CD14-positive monocyte (primary cell): ENCODE measurements at regions not wholly inside any gene's neighbourhood (a gene's known extent, or its start where the extent isn't known, plus 50 kb on each side); places are given as distances from the start of the nearest gene placed in this dataset.

Experiments
- DNase-seq, 3 donors: peaks; one replicate each; pipeline ENCODE4 v3.0.0-alpha.2; 2011 to 2022
- H2AFZ ChIP-seq: 2 replicates; pipeline ENCODE4 v1.6.0; 2012; ENCODE audit warnings: mild to moderate bottlenecking, low read depth, low read length, inconsistent platforms; ENCODE audit not compliant: insufficient read depth, poor library complexity, severe bottlenecking
- H3K27ac ChIP-seq, 2 donors: 1 replicate in 1 of 2; 2 replicates in 1 of 2; pipeline ENCODE4 v1.5.1; 2012 to 2013; ENCODE audit warnings: low read length in 2 of 2, control low read depth in 1 of 2, inconsistent platforms in 1 of 2, low read depth in 1 of 2, mild to moderate bottlenecking in 1 of 2
- H3K27me3 ChIP-seq, 2 donors: one replicate each; pipeline versions ENCODE4 v1.6.0 to v1.6.1; 2011 to 2013; ENCODE audit warnings: low read length in 2 of 2; ENCODE audit not compliant: control insufficient read depth in 2 of 2, insufficient read depth in 2 of 2
- H3K36me3 ChIP-seq, 2 donors: replicated peaks in 1 of 2; 1 replicate in 1 of 2; 2 replicates in 1 of 2; pipeline versions ENCODE4 v1.5.1 to v1.6.1; 2012 to 2013; ENCODE audit warnings: low read length in 2 of 2, control low read depth in 1 of 2, inconsistent platforms in 1 of 2, mild to moderate bottlenecking in 1 of 2; ENCODE audit not compliant: insufficient read depth in 2 of 2, control insufficient read depth in 1 of 2
- H3K4me1 ChIP-seq, 2 donors: 1 replicate in 1 of 2; 2 replicates in 1 of 2; pipeline versions ENCODE4 v1.5.1 to v1.6.1; 2012 to 2013; ENCODE audit warnings: low read length in 2 of 2, control low read depth in 1 of 2, inconsistent platforms in 1 of 2, mild to moderate bottlenecking in 1 of 2, moderate library complexity in 1 of 2; ENCODE audit not compliant: insufficient read depth in 2 of 2, control insufficient read depth in 1 of 2
- H3K4me2 ChIP-seq: replicated peaks from 2 replicates; pipeline ENCODE3; 2012; ENCODE audit warnings: low read length, moderate library complexity, mild to moderate bottlenecking; ENCODE audit not compliant: poor library complexity, severe bottlenecking; ENCODE audit errors: extremely low read depth
- H3K4me3 ChIP-seq, 3 experiments: fragments of 200-600 bp in 1 of 3; sonication (generic) in 1 of 3; replicated peaks in 1 of 3; 1 replicate in 2 of 3; 2 replicates in 1 of 3; pipeline ENCODE4 v1.5.1; 2011 to 2013; ENCODE audit warnings: low read length in 3 of 3, mild to moderate bottlenecking in 3 of 3, control low read depth in 2 of 3, low read depth in 2 of 3, inconsistent platforms in 1 of 3, moderate library complexity in 1 of 3
- H3K79me2 ChIP-seq: 2 replicates; pipeline ENCODE4 v1.6.0; 2012; ENCODE audit warnings: mild to moderate bottlenecking, control low read depth, inconsistent platforms, low read length, moderate library complexity; ENCODE audit not compliant: insufficient read depth
- H3K9ac ChIP-seq: 2 replicates; pipeline ENCODE4 v1.6.0; 2017; ENCODE audit warnings: low read length, mild to moderate bottlenecking; ENCODE audit not compliant: insufficient read depth, poor library complexity, severe bottlenecking
- H3K9me3 ChIP-seq, 2 donors: replicated peaks in 1 of 2; 1 replicate in 1 of 2; 2 replicates in 1 of 2; pipeline versions ENCODE4 v1.5.1 to v1.6.1; 2012 to 2013; ENCODE audit warnings: low read length in 2 of 2, control low read depth in 1 of 2; ENCODE audit not compliant: control insufficient read depth in 1 of 2, insufficient read depth in 1 of 2
- H4K20me1 ChIP-seq: 2 replicates; pipeline ENCODE4 v1.6.0; 2012; ENCODE audit warnings: mild to moderate bottlenecking, low read length, control low read depth, moderate library complexity; ENCODE audit not compliant: insufficient read depth
- H3K27ac Mint-ChIP-seq, 7 donors: one replicate each; pipeline ENCODE4 v1.8.0; 2020; ENCODE audit warnings: mild to moderate bottlenecking in 7 of 7, mixed read lengths in 7 of 7, moderate library complexity in 6 of 7, inconsistent platforms in 2 of 7
- H3K27me3 Mint-ChIP-seq, 3 donors: one replicate each; pipeline ENCODE4 v1.8.0; 2021 to 2022; ENCODE audit warnings: low read depth in 3 of 3, mild to moderate bottlenecking in 3 of 3, mixed read lengths in 3 of 3, moderate library complexity in 3 of 3, inconsistent platforms in 1 of 3
- H3K36me3 Mint-ChIP-seq, 2 donors: one replicate each; pipeline ENCODE4 v1.8.0; 2020; ENCODE audit warnings: mixed read lengths in 2 of 2, inconsistent platforms in 1 of 2, mild to moderate bottlenecking in 1 of 2
- H3K4me1 Mint-ChIP-seq: one replicate; pipeline ENCODE4 v1.8.0; 2020; ENCODE audit warnings: mild to moderate bottlenecking, mixed read lengths
- H3K4me3 Mint-ChIP-seq, 2 donors: one replicate each; pipeline ENCODE4 v1.8.0; 2020; ENCODE audit warnings: mild to moderate bottlenecking in 2 of 2, mixed read lengths in 2 of 2, moderate library complexity in 1 of 2
- H3K9me3 Mint-ChIP-seq, 7 donors: one replicate each; pipeline ENCODE4 v1.8.0; 2020 to 2022; ENCODE audit warnings: mixed read lengths in 7 of 7, mild to moderate bottlenecking in 6 of 7, moderate library complexity in 6 of 7, inconsistent platforms in 2 of 7
- CTCF ChIP-seq: fragments of 200-600 bp; IDR thresholded peaks from one replicate; pipeline ENCODE4 v1.8.0; 2022; ENCODE audit warnings: antibody characterized with exemption, mild to moderate bottlenecking
- WGBS: methylation state at CpG from one replicate; pipeline ENCODE4 v1.1.5; 2013; ENCODE audit warnings: missing lambda C conversion rate; ENCODE audit not compliant: insufficient coverage; 5-methylcytosine and 5-hydroxymethylcytosine counted together
- intact Hi-C, 2 donors: fragments of 100-400 bp; cut with micrococcal nuclease; formaldehyde crosslinking; loops; one replicate each; pipeline versions ENCODE4 v1.15.0 to v1.15.1; 2023

GRCh38 chr14:105861985-105862465, 335.6 kb downstream of the TMEM121 start:
- no peaks in the 10 kb centered on the region for H3K79me2 ChIP-seq
- H4K20me1 ChIP-seq, result no peaks in the 10 kb centered on the region
- Mint-ChIP-seq H3K27ac (no peak overlapping the region), H3K36me3 (peaks cover 0 to 6% of the 10 kb centered on the region in 2 donors), H3K4me1 (peaks cover 10% of the 10 kb centered on the region), H3K9me3 (peaks cover 0 to 16% (median 3%) of the 10 kb centered on the region in 7 donors), H3K27me3 (peaks cover 62 to 84% (median 75%) of the 10 kb centered on the region in 3 donors), H3K4me3 (peak overlapping the region in 1 of 2 donors; percentile 72)
- H3K27ac ChIP-seq, result no peak overlapping the region
- WGBS, result 0% methylated on average over 5 of the region's 11 CpGs
- H3K4me1 ChIP-seq, result no peaks in the 10 kb centered on the region
- H3K9ac ChIP-seq, result no peak overlapping the region
- H3K36me3 ChIP-seq, result no peaks in the 10 kb centered on the region
- H3K4me3 ChIP-seq, result no peak overlapping the region
- no peak for TF ChIP-seq CTCF
- no peak overlapping the region for H2AFZ ChIP-seq
- intact Hi-C loops, result no loop called here
- DNase-seq, result no peak
- H3K4me2 ChIP-seq, result no peak overlapping the region
- H3K9me3 ChIP-seq, result peaks cover 8 to 15% of the 10 kb centered on the region in 2 donors
- peaks cover 15 to 78% of the 10 kb centered on the region in 2 donors for H3K27me3 ChIP-seq

DNA sequence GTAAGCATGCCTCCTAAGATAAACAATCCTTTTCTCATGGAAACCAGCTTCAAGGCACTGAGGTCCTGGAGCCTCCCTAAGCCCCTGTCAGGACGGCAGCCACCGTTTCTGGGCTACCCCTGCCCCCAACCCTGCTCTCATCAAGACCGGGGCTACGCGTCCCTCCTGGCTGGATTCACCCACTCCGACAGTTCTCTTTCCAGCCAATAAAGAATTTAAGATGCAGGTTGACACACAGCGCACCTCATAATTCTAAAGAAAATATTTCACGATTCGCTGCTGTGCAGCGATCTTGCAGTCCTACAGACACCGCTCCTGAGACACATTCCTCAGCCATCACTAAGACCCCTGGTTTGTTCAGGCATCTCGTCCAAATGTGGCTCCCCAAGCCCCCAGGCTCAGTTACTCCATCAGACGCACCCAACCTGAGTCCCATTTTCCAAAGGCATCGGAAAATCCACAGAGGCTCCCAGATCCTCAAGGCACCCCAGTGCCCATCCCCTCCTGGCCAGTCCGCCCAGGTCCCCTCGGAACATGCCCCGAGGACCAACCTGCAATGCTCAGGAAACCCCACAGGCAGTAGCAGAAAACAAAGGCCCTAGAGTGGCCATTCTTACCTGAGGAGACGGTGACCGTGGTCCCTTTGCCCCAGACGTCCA, 336.3 kb downstream of the TMEM121 start:
- H3K9ac ChIP-seq, result no peak overlapping the region
- intact Hi-C loops, result no loop called here
- H3K36me3 ChIP-seq, result no peaks in the 10 kb centered on the region
- no peak overlapping the region for H3K4me2 ChIP-seq
- H3K4me3 ChIP-seq, result no peak overlapping the region
- H3K27me3 ChIP-seq, result peaks cover 15 to 78% of the 10 kb centered on the region in 2 donors
- no peaks in the 10 kb centered on the region for H3K4me1 ChIP-seq
- no peaks in the 10 kb centered on the region for H4K20me1 ChIP-seq
- peaks cover 62 to 84% (median 73%) of the 10 kb centered on the region in 3 donors for H3K27me3 Mint-ChIP-seq
- H3K27ac Mint-ChIP-seq, result peak overlapping the region in 1 of 7 donors; percentile 84
- 17% methylated on average over 13 of the region's 20 CpGs for WGBS
- peaks cover 10% of the 10 kb centered on the region for H3K4me1 Mint-ChIP-seq
- H3K4me3 Mint-ChIP-seq, result peak overlapping the region; percentile 59 to 72
- no peaks in the 10 kb centered on the region for H3K79me2 ChIP-seq
- H2AFZ ChIP-seq, result no peak overlapping the region
- no peak for TF ChIP-seq CTCF
- H3K9me3 ChIP-seq, result peaks cover 9 to 15% of the 10 kb centered on the region in 2 donors
- peaks cover 0 to 16% (median 3%) of the 10 kb centered on the region in 7 donors for H3K9me3 Mint-ChIP-seq
- DNase-seq, result no peak
- H3K36me3 Mint-ChIP-seq, result peaks cover 0 to 6% of the 10 kb centered on the region in 2 donors
- no peak overlapping the region for H3K27ac ChIP-seq
